Loucy (cell line): ENCODE measurements at regions not wholly inside any gene's neighbourhood (a gene's known extent, or its start where the extent isn't known, plus 50 kb on each side); places are given as distances from the start of the nearest gene placed in this dataset.

Source experiments
- H2AFZ ChIP-seq: fragments of 200-600 bp; sonication (generic); 2 replicates; pipeline ENCODE4 v1.6.0; 2016; ENCODE audit warnings: antibody characterized with exemption, mild to moderate bottlenecking, low read length, moderate library complexity
- H3F3A ChIP-seq: fragments of 200-600 bp; 2 replicates; pipeline ENCODE4 v1.6.0; 2016; ENCODE audit warnings: antibody characterized with exemption, low read depth, mild to moderate bottlenecking
- H3K27me3 ChIP-seq: fragments of 200-600 bp; sonication (generic); 2 replicates; pipeline ENCODE4 v1.6.1; 2014; ENCODE audit warnings: low read length, mild to moderate bottlenecking; ENCODE audit not compliant: insufficient read depth, poor library complexity, severe bottlenecking
- H3K36me3 ChIP-seq: fragments of 200-600 bp; sonication (generic); 2 replicates; pipeline ENCODE4 v1.6.1; 2016; ENCODE audit warnings: low read length; ENCODE audit not compliant: insufficient read depth
- H3K4me1 ChIP-seq: fragments of 200-600 bp; sonication (generic); 2 replicates; pipeline ENCODE4 v1.5.1; 2014; ENCODE audit warnings: low read length, mild to moderate bottlenecking; ENCODE audit not compliant: insufficient read depth, poor library complexity, severe bottlenecking
- H3K4me2 ChIP-seq: fragments of 200-600 bp; sonication (generic); 2 replicates; pipeline ENCODE4 v1.6.0; 2014; ENCODE audit warnings: antibody characterized with exemption, low read length, low read depth, mild to moderate bottlenecking; ENCODE audit not compliant: poor library complexity, severe bottlenecking
- H3K4me3 ChIP-seq: fragments of 200-600 bp; sonication (generic); 2 replicates; pipeline ENCODE4 v1.5.1; 2014; ENCODE audit warnings: low read length, mild to moderate bottlenecking, mixed read lengths; ENCODE audit not compliant: poor library complexity, severe bottlenecking
- H3K79me2 ChIP-seq: fragments of 200-600 bp; sonication (generic); 2 replicates; pipeline ENCODE4 v1.6.1; 2014; ENCODE audit warnings: low read length; ENCODE audit not compliant: insufficient read depth
- H3K9ac ChIP-seq: fragments of 200-600 bp; sonication (generic); 2 replicates; pipeline ENCODE4 v1.6.0; 2014; ENCODE audit warnings: mild to moderate bottlenecking, low read depth, low read length, moderate library complexity; ENCODE audit not compliant: poor library complexity, severe bottlenecking
- H3K9me2 ChIP-seq: fragments of 200-600 bp; sonication (generic); replicated peaks from 2 replicates; pipeline ENCODE4 v1.6.1; 2016; ENCODE audit warnings: low read depth, low read length, mixed read lengths
- H3K9me3 ChIP-seq: fragments of 200-600 bp; sonication (generic); 2 replicates; pipeline ENCODE4 v1.6.1; 2014; ENCODE audit warnings: mild to moderate bottlenecking, antibody characterized with exemption, low read length, low read depth; ENCODE audit not compliant: insufficient read depth
- H4K20me1 ChIP-seq: fragments of 200-600 bp; sonication (generic); 2 replicates; pipeline ENCODE4 v1.6.0; 2014; ENCODE audit warnings: antibody characterized with exemption, low read length, mild to moderate bottlenecking; ENCODE audit not compliant: insufficient read depth, poor library complexity, severe bottlenecking
- CTCF ChIP-seq: fragments of 200-600 bp; sonication (generic); conservative IDR thresholded peaks from 2 replicates; pipeline ENCODE4 v1.5.1; 2014; ENCODE audit warnings: mild to moderate bottlenecking, antibody characterized with exemption, low read length
- EZH2phosphoT487 ChIP-seq: fragments of 200-600 bp; IDR thresholded peaks from 2 replicates; pipeline ENCODE4 v1.6.1; 2018; ENCODE audit warnings: antibody characterized with exemption, mild to moderate bottlenecking, moderate library complexity, borderline replicate concordance

GRCh38 chr1:4085546-4085945 lies 185.5 kb upstream of the C1orf174 start:
- Histone ChIP-seq H2AFZ (no peak overlapping the region), H3K9ac (no peak overlapping the region), H3K9me2 (no peaks in the 10 kb centered on the region), H3K9me3 (no peaks in the 10 kb centered on the region), H3K4me3 (no peak overlapping the region), H3F3A (no peaks in the 10 kb centered on the region), H3K4me1 (no peaks in the 10 kb centered on the region), H3K36me3 (no peaks in the 10 kb centered on the region), H4K20me1 (no peaks in the 10 kb centered on the region), H3K4me2 (no peak overlapping the region), H3K79me2 (no peaks in the 10 kb centered on the region), H3K27me3 (no peaks in the 10 kb centered on the region)
- TF ChIP-seq CTCF (no peak; the same call in 1 of the 2 replicates), EZH2phosphoT487 (no peak)

- H4K20me1 ChIP-seq = no peaks in the 10 kb centered on the region
- H3F3A ChIP-seq = no peaks in the 10 kb centered on the region
- no peak overlapping the region for H3K9ac ChIP-seq
- H3K4me1 ChIP-seq = no peaks in the 10 kb centered on the region
- no peaks in the 10 kb centered on the region for H3K9me3 ChIP-seq
- H2AFZ ChIP-seq = no peak overlapping the region
- H3K9me2 ChIP-seq = no peaks in the 10 kb centered on the region
- no peak for TF ChIP-seq CTCF
- no peak for TF ChIP-seq EZH2phosphoT487
- no peak overlapping the region for H3K4me2 ChIP-seq
- H3K27me3 ChIP-seq = no peaks in the 10 kb centered on the region
- H3K36me3 ChIP-seq = no peaks in the 10 kb centered on the region
- H3K4me3 ChIP-seq = no peak overlapping the region
- no peaks in the 10 kb centered on the region for H3K79me2 ChIP-seq
These were observed 186.2 kb upstream of the C1orf174 start for GRCh38 chr1:4086085-4086850.

- Histone ChIP-seq H3K4me2 (no peak overlapping the region), H3K9me3 (no peaks in the 10 kb centered on the region), H3K79me2 (no peaks in the 10 kb centered on the region), H3F3A (no peaks in the 10 kb centered on the region), H2AFZ (no peak overlapping the region), H3K9me2 (no peaks in the 10 kb centered on the region), H3K9ac (no peak overlapping the region), H3K4me1 (no peaks in the 10 kb centered on the region), H4K20me1 (no peaks in the 10 kb centered on the region), H3K4me3 (no peak overlapping the region), H3K27me3 (no peaks in the 10 kb centered on the region), H3K36me3 (no peaks in the 10 kb centered on the region)
- TF ChIP-seq CTCF = no peak
- TF ChIP-seq EZH2phosphoT487 = no peak
These were observed 186.8 kb upstream of the C1orf174 start for GRCh38 chr1:4086921-4087320.
